ENCODE measurements at regions not wholly inside any gene's neighbourhood (a gene's known extent, or its start where the extent isn't known, plus 50 kb on each side); places are given as distances from the start of the nearest gene placed in this dataset.
A peak's percentile ranks its signal among the peaks of the same experiment; 100 is the strongest.
"Not testable (repeated sequence)": the region's sequence is repeated elsewhere in the genome, so short reads cannot be mapped to it uniquely, and the experiment has no call there.

- DNase-seq: no peak
These were observed 62.2 kb downstream of the CCNE1 start for GRCh38 chr19:29873801-29874575.

DNA sequence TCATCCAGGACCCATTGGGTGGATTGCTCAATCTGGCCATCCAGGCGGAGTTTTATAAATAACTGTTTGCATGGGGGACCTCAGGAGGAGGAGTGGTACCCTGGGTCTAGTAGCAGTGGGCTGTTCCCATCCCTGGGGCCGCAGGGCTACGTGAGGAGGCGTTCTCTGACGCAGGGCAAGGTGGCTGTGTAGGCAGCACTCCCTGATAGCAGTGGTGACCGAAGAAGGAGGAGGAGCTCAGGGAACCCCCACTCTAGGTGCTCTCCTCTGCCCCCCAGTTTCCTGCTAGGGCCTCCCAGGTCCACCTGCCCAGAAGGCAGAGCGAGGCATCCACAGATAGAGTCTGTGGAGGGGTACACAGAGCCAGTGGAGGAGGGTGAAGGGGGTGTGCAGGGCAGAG lies 64.1 kb downstream of the CCNE1 start:
- no peak for DNase-seq

DNA sequence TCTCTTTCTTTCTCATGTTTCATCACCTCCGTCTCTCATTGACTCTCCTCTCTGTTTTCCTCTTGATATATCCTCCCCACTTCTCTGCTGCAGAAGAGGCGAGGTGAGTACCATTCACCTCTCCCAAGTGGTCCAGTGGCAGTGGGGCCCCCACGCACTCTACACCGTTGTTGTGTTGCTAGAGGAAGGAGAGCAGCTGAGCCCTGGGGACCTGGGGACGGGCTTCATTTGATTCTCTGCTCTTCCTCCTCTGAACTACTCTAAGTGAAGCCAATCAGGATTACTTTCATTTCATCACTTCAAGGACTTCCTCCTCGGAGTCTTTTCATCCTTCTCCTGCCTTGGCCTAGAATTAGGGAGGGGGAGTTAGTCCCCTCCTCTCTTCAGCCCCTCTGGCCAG lies 64.6 kb downstream of the CCNE1 start:
- DNase-seq: no peak

DNA sequence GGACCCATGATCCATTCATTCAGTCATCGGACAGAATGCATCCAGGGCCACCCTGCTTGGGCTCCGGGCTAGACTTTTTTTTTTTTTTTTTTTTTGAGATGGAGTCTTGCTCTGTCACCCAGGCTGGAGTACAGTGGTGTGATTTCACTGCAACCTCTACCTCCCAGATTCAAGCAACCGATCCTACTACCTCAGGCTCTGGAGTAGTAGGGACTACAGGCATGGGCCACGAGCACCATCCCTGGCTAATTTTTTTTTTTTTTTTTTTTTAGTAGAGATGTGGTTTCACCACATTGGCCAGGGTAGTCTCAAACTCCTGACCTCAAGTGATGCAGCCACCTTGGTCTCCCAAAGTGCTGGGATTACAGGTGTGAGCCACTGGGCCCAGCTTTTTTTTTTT lies 65.1 kb downstream of the CCNE1 start:
- not testable (repeated sequence) for DNase-seq

- DNase-seq: peak; percentile 62
These were observed 62.9 kb upstream of the URI1 start for GRCh38 chr19:29878973-29879654.

GRCh38 chr19:29879655-29879974 lies 62.4 kb upstream of the URI1 start:
- no peak for DNase-seq

- no peak for DNase-seq
These were observed 61.4 kb upstream of the URI1 start for GRCh38 chr19:29880498-29881081.

DNA sequence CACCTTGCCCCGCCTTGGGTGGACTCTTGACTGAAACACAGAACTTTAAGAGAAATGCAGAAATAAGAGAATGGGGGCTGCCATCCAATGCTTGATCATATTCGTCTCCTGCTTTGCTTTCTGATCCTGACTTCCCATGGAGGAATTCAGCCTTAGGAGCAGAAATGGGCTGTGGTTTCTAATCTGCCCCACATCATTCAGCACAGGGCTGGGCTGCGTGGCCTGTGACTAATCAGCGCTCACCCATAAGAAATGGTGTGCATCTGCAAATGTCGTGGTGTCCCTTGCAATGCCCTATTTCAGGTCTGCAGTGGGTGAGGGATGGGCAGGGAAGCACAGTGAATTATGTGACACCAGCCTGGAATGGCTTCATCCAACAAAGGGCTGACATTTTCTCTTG lies 60.7 kb upstream of the URI1 start:
- DNase-seq: no peak

GRCh38 chr19:29882719-29883105 lies 59.3 kb upstream of the URI1 start:
- DNase-seq: no peak

GRCh38 chr19:29884044-29884443 lies 58.0 kb upstream of the URI1 start:
- no peak for DNase-seq

GRCh38 chr19:29884466-29884865 lies 57.6 kb upstream of the URI1 start:
- no peak for DNase-seq

DNA sequence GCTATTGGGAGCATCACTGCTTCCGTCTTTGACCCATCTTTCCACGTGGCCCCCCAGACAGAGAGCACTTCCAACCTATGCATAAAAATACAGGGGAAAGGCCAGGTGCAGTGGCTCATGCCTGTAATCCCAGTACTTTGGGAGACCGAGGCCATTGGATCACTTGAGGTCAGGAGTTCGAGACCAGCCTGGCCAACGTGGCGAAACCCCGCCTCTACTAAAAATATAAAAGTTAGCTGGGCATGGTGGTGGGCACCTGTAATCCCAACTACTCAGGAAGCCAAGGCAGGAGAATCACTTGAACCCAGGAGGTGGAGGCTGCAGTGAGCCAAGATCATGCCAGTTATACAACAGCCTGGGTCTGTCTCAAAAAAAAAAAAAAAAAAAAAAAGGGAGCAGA lies 55.9 kb upstream of the URI1 start:
- not testable (repeated sequence) for DNase-seq

DNA sequence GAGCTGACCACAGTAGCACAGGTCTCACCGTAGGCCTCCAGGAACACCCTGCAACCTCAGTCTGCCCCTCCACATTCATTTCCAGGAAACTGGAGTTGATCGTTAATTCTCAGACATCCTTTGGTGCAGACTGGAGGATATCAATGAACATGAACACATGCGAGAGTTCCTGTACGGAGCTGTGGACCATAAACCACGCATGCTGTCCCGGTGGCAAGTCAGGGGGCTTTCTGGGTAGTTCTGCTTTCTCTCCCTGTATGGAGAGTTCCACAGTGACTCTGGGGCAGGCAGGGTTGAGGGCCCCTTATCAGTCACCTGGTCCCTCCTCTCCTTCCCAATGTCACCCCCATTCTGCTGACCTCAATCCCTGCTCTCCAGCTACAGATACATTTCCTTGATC lies 55.5 kb upstream of the URI1 start:
- no peak for DNase-seq

DNA sequence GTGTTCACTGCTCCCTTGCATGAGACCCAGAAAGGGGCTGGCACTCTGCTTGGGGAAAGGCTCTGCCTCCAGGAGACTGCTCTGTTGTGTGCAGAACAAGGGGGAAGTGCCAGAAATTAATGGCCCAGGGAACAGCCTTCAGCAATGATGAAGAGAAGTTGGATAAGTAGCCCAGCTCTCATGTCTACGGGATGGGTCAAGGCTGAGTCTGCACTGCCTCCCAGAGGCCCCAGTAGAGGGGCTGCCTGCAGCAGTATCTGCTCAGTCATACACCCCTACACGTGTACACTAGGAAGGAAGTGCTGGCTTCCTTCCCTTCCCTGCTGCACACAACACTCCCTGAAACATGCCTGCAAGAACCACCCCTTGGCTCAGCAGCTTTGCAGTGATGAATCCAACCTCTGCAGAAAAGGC lies 54.6 kb upstream of the URI1 start:
- DNase-seq: no peak

GRCh38 chr19:29888047-29888446 lies 54.0 kb upstream of the URI1 start:
- not testable (repeated sequence) for DNase-seq

DNA sequence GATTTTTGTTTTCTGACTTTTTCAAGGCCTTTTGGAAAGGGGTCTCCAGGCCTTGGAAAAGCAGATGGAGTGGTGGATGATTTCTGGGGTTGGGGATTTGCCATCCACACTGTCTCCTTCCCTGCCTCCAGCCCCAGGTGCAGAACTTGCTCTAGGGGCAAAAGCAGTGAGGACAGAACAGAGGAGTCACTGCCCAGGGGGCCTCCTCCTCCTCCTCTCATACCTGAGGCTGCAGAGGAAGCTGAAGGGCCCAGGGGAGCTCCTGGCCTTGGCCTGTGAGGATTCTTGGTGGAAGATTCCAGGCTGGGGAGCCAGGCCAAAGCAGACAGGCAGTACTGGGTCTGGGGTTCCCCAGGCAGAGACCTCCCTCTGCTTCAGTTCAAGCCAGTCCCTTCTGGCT lies 52.3 kb upstream of the URI1 start:
- no peak for DNase-seq

DNA sequence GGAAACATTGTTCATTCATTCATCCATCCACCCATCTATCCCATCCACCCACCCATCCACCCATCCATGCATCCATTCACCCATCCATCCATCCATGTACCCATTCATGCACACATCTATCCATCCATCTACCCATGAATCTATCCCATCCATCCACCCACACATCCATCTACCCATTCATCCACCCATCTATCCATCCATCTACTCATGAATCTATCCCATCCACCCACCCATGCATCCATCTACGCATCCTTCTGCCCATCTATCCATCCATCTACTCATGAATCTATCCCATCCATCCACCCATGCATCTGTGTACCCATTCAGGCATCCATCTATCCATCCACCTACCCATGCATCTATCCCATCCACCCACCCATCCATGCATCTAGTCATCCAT lies 51.6 kb upstream of the URI1 start:
- DNase-seq: no peak
